Activated T-cell treated with anti-CD3 and anti-CD28 coated beads for 48 hours (primary cell): ENCODE measurements at regions not wholly inside any gene's neighbourhood (a gene's known extent, or its start where the extent isn't known, plus 50 kb on each side); places are given as distances from the start of the nearest gene placed in this dataset.
A peak's percentile ranks its signal among the peaks of the same experiment; 100 is the strongest.
"Not testable (repeated sequence)": the region's sequence is repeated elsewhere in the genome, so short reads cannot be mapped to it uniquely, and the experiment has no call there.

Experiments
- DNase-seq: peaks from one replicate; pipeline ENCODE4 v3.0.0-alpha.2; 2020; ENCODE audit warnings: low read depth

GRCh38 chr12:69131077-69131476 lies 108.3 kb upstream of the CPSF6 start:
- DNase-seq, result no peak

GRCh38 chr12:69136931-69137613 lies 102.3 kb upstream of the CPSF6 start:
- DNase-seq, result no peak

GRCh38 chr12:69141074-69141473 lies 98.3 kb upstream of the CPSF6 start:
- DNase-seq, result no peak

- DNase-seq, result no peak
Measured at GRCh38 chr12:69149270-69149669, 90.1 kb upstream of the CPSF6 start.

- no peak for DNase-seq
Measured at GRCh38 chr12:69150083-69150795, 89.1 kb upstream of the CPSF6 start.

GRCh38 chr12:69150796-69151127 lies 88.6 kb upstream of the CPSF6 start:
- DNase-seq, result no peak

GRCh38 chr12:69151254-69151764 lies 88.1 kb upstream of the CPSF6 start:
- DNase-seq, result no peak

- DNase-seq, result peak; percentile 61
Measured at GRCh38 chr12:69154585-69155363, 84.6 kb upstream of the CPSF6 start.

- peak; percentile 88 for DNase-seq
Measured at GRCh38 chr12:69157023-69157655, 82.2 kb upstream of the CPSF6 start.

- peak; percentile 25 for DNase-seq
Measured at GRCh38 chr12:69161829-69162228, 77.5 kb upstream of the CPSF6 start.

- no peak for DNase-seq
Measured at GRCh38 chr12:69163681-69164362, 75.5 kb upstream of the CPSF6 start.

GRCh38 chr12:69167648-69168165 lies 71.7 kb upstream of the CPSF6 start:
- no peak for DNase-seq

- no peak for DNase-seq
Measured at GRCh38 chr12:69168363-69168762, 71.0 kb upstream of the CPSF6 start.

GRCh38 chr12:69168828-69169227 lies 70.5 kb upstream of the CPSF6 start:
- no peak for DNase-seq

- no peak for DNase-seq
Measured at GRCh38 chr12:69170293-69170692, 69.1 kb upstream of the CPSF6 start.

- no peak for DNase-seq
Measured at GRCh38 chr12:69171881-69172280, 67.5 kb upstream of the CPSF6 start.

GRCh38 chr12:69172491-69172890 lies 66.9 kb upstream of the CPSF6 start:
- DNase-seq, result no peak

- no peak for DNase-seq
Measured at GRCh38 chr12:69173368-69173767, 66.0 kb upstream of the CPSF6 start.

- no peak for DNase-seq
Measured at GRCh38 chr12:69179786-69180185, 59.6 kb upstream of the CPSF6 start.

GRCh38 chr12:69187572-69187971 lies 51.8 kb upstream of the CPSF6 start:
- not testable (repeated sequence) for DNase-seq

- DNase-seq, result no peak
Measured at GRCh38 chr12:69189378-69189978, 49.9 kb upstream of the CPSF6 start.
